HepG2 (cell line): ENCODE measurements at regions not wholly inside any gene's neighbourhood (a gene's known extent, or its start where the extent isn't known, plus 50 kb on each side); places are given as distances from the start of the nearest gene placed in this dataset.

Experiments
- ATAC-seq: fragments of 200-7000 bp; cut with Tn5 transposase; 3 replicates; pipeline ENCODE4 v1.9.1; 2020; ENCODE audit warnings: mild to moderate bottlenecking, moderate library complexity
- BruUV-seq: library from RNA; stranded (reverse); fragments of 400-500 nt; replicated peaks from 2 replicates; lab custom pipeline; 2021; lab: Mats Ljungman, UMichigan
- CTCF ChIA-PET: fragments of 300-600 bp; formaldehyde crosslinking; extraction: SDS; loops from one replicate; lab custom pipeline; 2021; ENCODE audit warnings: low total read pairs, inconsistent platforms, low intra/inter-chr PET ratio; lab: Yijun Ruan, JAX
- POLR2A ChIA-PET: fragments of 350-600 bp; sonication (Branson Sonifier 250); formaldehyde crosslinking; loops from one replicate; lab custom pipeline; 2020; ENCODE audit warnings: antibody characterized with exemption, inconsistent platforms; lab: Yijun Ruan, JAX
- DNase-seq: peaks from one replicate; pipeline ENCODE4 v3.0.0-alpha.2; 2015; ENCODE audit warnings: low spot score
- FAIRE-seq: peaks from 3 replicates; lab custom pipeline; 2011; peaks lifted over from hg19 to GRCh38; lab: Jason Lieb, UNC
- H2AFZ ChIP-seq: one replicate; pipeline ENCODE4 v1.6.1; 2011; ENCODE audit warnings: low read length, inconsistent platforms
- H3K27ac ChIP-seq: fragments of 300-600 bp; 3 replicates; pipeline ENCODE4 v1.8.0; 2011; ENCODE audit warnings: mixed run types, mild to moderate bottlenecking, mixed read lengths, low read length, inconsistent platforms; ENCODE audit not compliant: insufficient read depth; ENCODE audit errors: extremely low read length
- H3K27me3 ChIP-seq, 2 experiments: fragments of 200-600 bp in 1 of 2; 2 replicates in 1 of 2; 3 replicates in 1 of 2; pipeline versions ENCODE4 v1.6.0 to v1.8.0; 2011; ENCODE audit warnings: low read length in 2 of 2, mild to moderate bottlenecking in 2 of 2, moderate library complexity in 2 of 2, inconsistent platforms in 1 of 2; ENCODE audit not compliant: insufficient read depth in 2 of 2, control insufficient read depth in 1 of 2
- H3K36me3 ChIP-seq, 2 experiments: fragments of 200-600 bp in 1 of 2; replicated peaks in 1 of 2; 2 replicates in 1 of 2; 3 replicates in 1 of 2; pipeline versions ENCODE4 v1.5.1 to v1.8.0; 2011; ENCODE audit warnings: low read length in 2 of 2, inconsistent platforms in 1 of 2; ENCODE audit not compliant: insufficient read depth in 2 of 2, control insufficient read depth in 1 of 2
- H3K4me1 ChIP-seq: 2 replicates; pipeline ENCODE4 v1.5.1; 2012; ENCODE audit warnings: low read length, inconsistent platforms; ENCODE audit not compliant: insufficient read depth
- H3K4me2 ChIP-seq: 2 replicates; pipeline ENCODE4 v1.6.0; 2011; ENCODE audit warnings: low read depth, low read length, inconsistent platforms
- H3K4me3 ChIP-seq, 3 experiments: fragments of 200-600 bp in 1 of 3; sonication (generic), shearing (Covaris generic) in 1 of 3; replicated peaks in 1 of 3; 2 replicates each; pipeline ENCODE4 v1.5.1; 2011 to 2016; ENCODE audit warnings: low read length in 3 of 3, inconsistent platforms in 2 of 3, low read depth in 2 of 3, mild to moderate bottlenecking in 2 of 3, control low read depth in 1 of 3, mixed read lengths in 1 of 3; ENCODE audit not compliant: insufficient read depth in 1 of 3
- H3K79me2 ChIP-seq: one replicate; pipeline ENCODE4 v1.6.1; 2011; ENCODE audit warnings: low read length, inconsistent platforms; ENCODE audit not compliant: insufficient read depth
- H3K9ac ChIP-seq: 2 replicates; pipeline ENCODE4 v1.6.0; 2011; ENCODE audit warnings: mild to moderate bottlenecking, low read depth, low read length, inconsistent platforms; ENCODE audit not compliant: insufficient read depth
- H3K9me3 ChIP-seq: 2 replicates; pipeline ENCODE4 v1.5.1; 2012; ENCODE audit warnings: mild to moderate bottlenecking, low read length
- H4K20me1 ChIP-seq: 2 replicates; pipeline ENCODE4 v1.6.0; 2011; ENCODE audit warnings: inconsistent platforms, mild to moderate bottlenecking, low read length, moderate library complexity; ENCODE audit not compliant: insufficient read depth
- ARID3A ChIP-seq: IDR thresholded peaks from 2 replicates; pipeline ENCODE4 v1.6.1; 2012; ENCODE audit warnings: low read depth, low read length, improper control_type of control experiment
- CENPBD1 ChIP-seq: sonication (generic); formaldehyde crosslinking; IDR thresholded peaks from 2 replicates; pipeline ENCODE4 v1.8.0; 2022; ENCODE audit warnings: missing genetic modification reagents, low read depth, mild to moderate bottlenecking, borderline replicate concordance
- KDM2A ChIP-seq: sonication (generic); formaldehyde crosslinking; IDR thresholded peaks from 2 replicates; pipeline ENCODE4 v1.4.0; 2020; ENCODE audit warnings: low read depth, missing genetic modification reagents, borderline replicate concordance
- MTF1 ChIP-seq: sonication (generic); formaldehyde crosslinking; IDR thresholded peaks from 2 replicates; pipeline ENCODE4 v1.5.0; 2020; ENCODE audit warnings: missing genetic modification reagents
- NCOR1 ChIP-seq: fragments of 200-600 bp; sonication (generic); IDR thresholded peaks from 2 replicates; pipeline ENCODE4 v1.7.0; 2017; ENCODE audit warnings: antibody characterized with exemption, low read length, borderline replicate concordance
- NFE2 ChIP-seq: sonication (generic); formaldehyde crosslinking; IDR thresholded peaks from 2 replicates; pipeline ENCODE4 v1.4.0; 2020; ENCODE audit warnings: missing genetic modification reagents
- PAX8 ChIP-seq: sonication (generic); formaldehyde crosslinking; IDR thresholded peaks from 2 replicates; pipeline ENCODE4 v1.8.0; 2022; ENCODE audit warnings: mild to moderate bottlenecking, missing genetic modification reagents, borderline replicate concordance
- RBM39 ChIP-seq: fragments of 200-400 bp; formaldehyde crosslinking; IDR thresholded peaks from one replicate; pipeline ENCODE4 v1.6.1; 2018; ENCODE audit warnings: antibody characterized with exemption, mild to moderate bottlenecking, low read depth, low read length; ENCODE audit not compliant: poor library complexity, severe bottlenecking
- SRSF4 ChIP-seq: fragments of 200-400 bp; formaldehyde crosslinking; IDR thresholded peaks from one replicate; pipeline ENCODE4 v1.6.1; 2018; ENCODE audit warnings: mild to moderate bottlenecking, low read depth, low read length, moderate library complexity; ENCODE audit not compliant: poor library complexity, severe bottlenecking
- ZBED4 ChIP-seq: sonication (generic); formaldehyde crosslinking; IDR thresholded peaks from 2 replicates; pipeline ENCODE4 v1.4.0; 2020; ENCODE audit warnings: missing genetic modification reagents, borderline replicate concordance
- ZNF253 ChIP-seq: sonication (generic); formaldehyde crosslinking; IDR thresholded peaks from 2 replicates; pipeline ENCODE4 v1.8.0; 2022; ENCODE audit warnings: mild to moderate bottlenecking, missing genetic modification reagents, borderline replicate concordance
- ZNF335 ChIP-seq: sonication (generic); formaldehyde crosslinking; IDR thresholded peaks from 2 replicates; pipeline ENCODE4 v1.4.0; 2020; ENCODE audit warnings: missing genetic modification reagents
- ZSCAN22 ChIP-seq: sonication (generic); formaldehyde crosslinking; IDR thresholded peaks from 2 replicates; pipeline ENCODE4 v1.4.0; 2020; ENCODE audit warnings: mild to moderate bottlenecking, missing genetic modification reagents
- WGBS: methylation state at CpG from one replicate; pipeline ENCODE4 v1.1.6; 2017; ENCODE audit warnings: low lambda C conversion rate; 5-methylcytosine and 5-hydroxymethylcytosine counted together
- in situ Hi-C: cut with HindIII; loops from 2 replicates; pipeline ENCODE4 v1.10.0; 2017; ENCODE audit warnings: low pct_unique_long_range_greater_than_20kb; ENCODE audit not compliant: extremely low pct_ligation_motif_present
- intact Hi-C: fragments of 100-400 bp; cut with micrococcal nuclease; formaldehyde crosslinking; loops from one replicate; pipeline ENCODE4 v1.10.0; 2022; ENCODE audit not compliant: unreplicated experiment
- TF ChIP-seq, protein P1 (sequence below): sonication (generic); formaldehyde crosslinking; IDR thresholded peaks from 2 replicates; pipeline ENCODE4 v1.4.0; 2020; ENCODE audit warnings: missing genetic modification reagents, mild to moderate bottlenecking, borderline replicate concordance
- TF ChIP-seq, protein P2 (sequence below): sonication (generic); IDR thresholded peaks from 2 replicates; pipeline ENCODE4 v1.6.1; 2016; ENCODE audit warnings: low read depth, borderline replicate concordance

GRCh38 chr7:35405461-35405860, 151.6 kb upstream of the TBX20 start:
- ChIA-PET CTCF (no interaction called here), POLR2A (no interaction called here)
- no peak overlapping the region for H3K27ac ChIP-seq
- no peaks in the 10 kb centered on the region for H3K79me2 ChIP-seq
- intact Hi-C loops (no loop called here), in situ Hi-C loops (no loop called here)
- no peaks in the 10 kb centered on the region for H3K4me1 ChIP-seq
- ATAC-seq (no peak), FAIRE-seq (no peak), DNase-seq (no peak)
- BruUV-seq = no TSS peak
- H3K27me3 ChIP-seq = peaks cover 2 to 3% of the 10 kb centered on the region in 2 experiments; a peak in 2 of 5 replicates
- H3K36me3 ChIP-seq = no peaks in the 10 kb centered on the region
- no peak overlapping the region for H3K9ac ChIP-seq
- no peak overlapping the region for H3K4me2 ChIP-seq
- no peaks in the 10 kb centered on the region for H3K9me3 ChIP-seq
- WGBS = 2% methylated on average over 4 of the region's 4 CpGs
- no peaks in the 10 kb centered on the region for H4K20me1 ChIP-seq
- TF ChIP-seq NFE2 = no peak
- TF ChIP-seq RBM39 = no peak
- TF ChIP-seq NCOR1 = no peak
- TF ChIP-seq ARID3A = no peak
- no peak for TF ChIP-seq SRSF4
- TF ChIP-seq, protein P1, sequence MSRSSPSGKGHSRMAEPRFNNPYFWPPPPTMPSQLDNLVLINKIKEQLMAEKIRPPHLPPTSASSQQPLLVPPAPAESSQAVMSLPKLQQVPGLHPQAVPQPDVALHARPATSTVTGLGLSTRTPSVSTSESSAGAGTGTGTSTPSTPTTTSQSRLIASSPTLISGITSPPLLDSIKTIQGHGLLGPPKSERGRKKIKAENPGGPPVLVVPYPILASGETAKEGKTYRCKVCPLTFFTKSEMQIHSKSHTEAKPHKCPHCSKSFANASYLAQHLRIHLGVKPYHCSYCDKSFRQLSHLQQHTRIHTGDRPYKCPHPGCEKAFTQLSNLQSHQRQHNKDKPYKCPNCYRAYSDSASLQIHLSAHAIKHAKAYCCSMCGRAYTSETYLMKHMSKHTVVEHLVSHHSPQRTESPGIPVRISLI (CRISPR knock-in tag) = no peak
- no peak for TF ChIP-seq CENPBD1 (CRISPR knock-in tag)
- no peak for TF ChIP-seq ZNF335 (CRISPR knock-in tag)
- no peak for TF ChIP-seq KDM2A (CRISPR knock-in tag)
- TF ChIP-seq ZSCAN22 = no peak
- TF ChIP-seq, protein P2, sequence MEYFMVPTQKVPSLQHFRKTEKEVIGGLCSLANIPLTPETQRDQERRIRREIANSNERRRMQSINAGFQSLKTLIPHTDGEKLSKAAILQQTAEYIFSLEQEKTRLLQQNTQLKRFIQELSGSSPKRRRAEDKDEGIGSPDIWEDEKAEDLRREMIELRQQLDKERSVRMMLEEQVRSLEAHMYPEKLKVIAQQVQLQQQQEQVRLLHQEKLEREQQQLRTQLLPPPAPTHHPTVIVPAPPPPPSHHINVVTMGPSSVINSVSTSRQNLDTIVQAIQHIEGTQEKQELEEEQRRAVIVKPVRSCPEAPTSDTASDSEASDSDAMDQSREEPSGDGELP = no peak
- TF ChIP-seq ZNF253 (CRISPR knock-in tag) = no peak
- no peak for TF ChIP-seq PAX8
- no peak for TF ChIP-seq MTF1
- TF ChIP-seq ZBED4 (CRISPR knock-in tag) = no peak
- H2AFZ ChIP-seq = no peak overlapping the region
- no peak overlapping the region for H3K4me3 ChIP-seq
